UCSD-AML1 (cell line): ENCODE measurements at regions not wholly inside any gene's neighbourhood (a gene's known extent, or its start where the extent isn't known, plus 50 kb on each side); places are given as distances from the start of the nearest gene placed in this dataset.
A peak's percentile ranks its signal among the peaks of the same experiment; 100 is the strongest.

Experiments
- DNase-seq: peaks from one replicate; lab custom pipeline; 2025; ENCODE audit not compliant: unreplicated experiment; lab: John Stamatoyannopoulos, UW

DNA sequence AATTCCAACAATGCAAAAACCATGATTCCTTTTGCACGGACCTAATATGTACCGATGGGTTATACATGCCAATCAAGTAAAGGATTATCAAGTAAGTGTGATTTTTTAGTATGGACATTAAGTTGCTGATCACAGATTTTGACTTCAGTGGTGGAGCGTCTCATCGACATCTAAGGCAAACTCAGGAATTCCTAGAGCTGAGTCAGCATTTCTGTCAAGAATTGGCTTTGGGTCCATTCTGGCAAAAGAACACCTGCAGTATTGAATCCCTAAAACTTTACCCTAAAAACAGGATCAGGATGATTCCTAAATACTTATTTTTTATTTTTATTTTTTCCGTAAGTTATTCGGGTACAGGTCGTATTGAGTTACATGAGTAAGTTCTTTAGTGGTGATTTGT, 83.6 kb downstream of the HPGD start:
- no peak for DNase-seq

DNA sequence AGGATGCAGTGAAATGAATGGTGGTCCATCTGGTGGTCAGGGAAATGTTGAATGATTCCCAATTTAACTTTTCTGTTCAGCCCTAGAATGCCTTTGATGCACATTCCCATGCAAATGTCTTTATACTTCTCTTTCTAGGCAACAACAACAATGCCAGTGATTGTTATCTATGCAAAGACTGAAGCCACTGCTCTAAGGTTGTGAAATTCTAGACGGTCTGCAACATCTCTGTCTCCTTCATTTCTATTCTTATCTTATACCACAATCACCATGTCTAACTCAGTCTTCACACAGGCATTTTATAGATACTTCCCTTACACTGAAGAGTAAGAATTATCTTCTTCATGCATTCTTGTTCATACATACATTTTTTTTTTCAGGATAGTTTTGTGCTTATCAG, 84.5 kb downstream of the HPGD start:
- no peak for DNase-seq

DNA sequence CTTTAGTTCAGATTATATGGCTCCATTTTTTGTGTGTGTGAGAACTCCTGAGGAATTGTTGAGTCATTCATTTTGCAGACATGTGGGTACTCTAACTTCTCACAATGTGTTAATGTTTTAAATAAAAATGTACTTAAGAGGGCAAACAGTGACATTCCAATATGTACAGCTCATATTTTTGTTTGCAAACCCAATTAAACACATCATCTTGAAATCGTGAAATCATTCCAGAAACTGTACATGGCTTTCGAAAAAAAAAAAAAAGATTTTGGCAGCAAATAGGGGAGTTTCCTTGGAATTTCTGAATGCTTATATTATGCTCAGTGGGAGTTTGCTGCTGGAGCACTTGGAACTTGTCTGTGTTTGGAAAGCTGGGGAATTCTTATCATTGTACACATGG, 85.0 kb downstream of the HPGD start:
- no peak for DNase-seq

DNA sequence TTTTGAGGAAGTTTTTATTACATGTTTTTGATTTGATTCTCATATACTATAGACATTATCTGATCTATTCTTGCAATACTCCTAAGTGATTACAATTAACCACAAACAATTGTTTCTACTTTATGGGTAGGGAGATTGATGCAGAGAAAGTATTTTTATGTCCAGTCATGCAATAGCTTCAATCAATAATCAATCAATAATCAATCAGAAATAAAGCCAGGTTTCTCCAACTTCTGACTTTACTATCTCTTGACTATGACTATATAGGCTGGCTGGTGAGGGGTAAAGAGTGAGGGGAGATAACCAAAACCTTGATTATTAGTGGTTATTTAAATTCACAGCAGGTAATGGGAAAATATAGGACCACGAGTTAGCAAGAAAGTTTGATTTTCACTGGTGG, 85.9 kb downstream of the HPGD start:
- DNase-seq: no peak

DNA sequence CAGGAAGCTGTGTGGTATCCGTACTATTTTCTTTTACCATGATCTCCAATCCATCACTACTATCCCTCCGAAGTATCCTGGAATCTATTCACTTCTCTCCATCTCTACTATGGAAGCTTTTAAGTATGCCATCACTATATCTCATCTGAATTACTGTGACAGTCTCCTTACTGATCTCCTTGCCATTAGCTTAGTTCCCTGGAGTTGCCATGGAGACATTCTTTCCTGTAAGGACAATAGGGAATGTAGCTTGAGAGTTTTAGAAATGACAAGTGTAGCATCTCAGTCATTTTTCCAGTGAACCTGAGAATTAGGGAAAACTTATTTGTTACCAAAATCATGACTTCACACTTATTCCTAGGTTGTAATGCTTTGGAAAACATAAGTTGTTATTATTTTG, 86.3 kb downstream of the HPGD start:
- DNase-seq: no peak

DNA sequence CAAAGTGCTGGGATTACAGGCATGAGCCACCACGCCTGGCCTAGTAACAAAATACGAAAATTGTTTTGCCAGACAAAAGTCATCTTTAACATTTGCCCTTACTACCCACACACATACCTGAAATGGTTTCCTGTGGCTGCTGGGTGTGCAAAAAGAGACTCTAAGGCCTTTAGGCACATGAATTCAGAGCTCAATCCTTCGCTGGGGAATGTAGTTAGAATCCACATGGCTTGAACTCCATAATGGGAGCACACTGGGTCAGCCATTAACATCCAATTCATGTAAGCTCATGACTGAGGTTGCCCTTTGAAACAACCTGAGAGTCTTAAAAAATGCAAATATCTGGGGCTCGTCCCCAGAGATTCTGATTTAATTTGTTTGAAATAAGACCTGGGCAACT, 87.8 kb downstream of the HPGD start:
- DNase-seq: no peak

DNA sequence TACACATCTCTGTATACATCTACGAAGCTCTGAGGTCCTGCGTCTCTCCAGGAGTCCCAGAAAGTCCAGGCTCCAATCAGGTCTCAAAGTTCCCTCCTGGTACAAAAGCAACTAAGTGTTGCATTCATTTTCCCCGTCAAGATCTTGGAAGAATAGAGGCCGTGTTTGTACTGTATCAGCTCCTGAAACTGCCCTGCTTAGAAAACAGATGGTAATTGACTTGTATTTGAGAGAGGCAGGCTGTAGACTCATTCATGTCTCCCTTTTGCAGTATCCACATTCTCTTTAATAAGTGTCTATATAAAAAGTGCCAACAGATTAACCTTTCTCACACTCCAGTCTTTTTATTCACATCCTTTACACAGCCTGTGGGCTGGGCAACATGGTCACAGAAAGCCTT, 91.7 kb downstream of the HPGD start:
- no peak for DNase-seq

DNA sequence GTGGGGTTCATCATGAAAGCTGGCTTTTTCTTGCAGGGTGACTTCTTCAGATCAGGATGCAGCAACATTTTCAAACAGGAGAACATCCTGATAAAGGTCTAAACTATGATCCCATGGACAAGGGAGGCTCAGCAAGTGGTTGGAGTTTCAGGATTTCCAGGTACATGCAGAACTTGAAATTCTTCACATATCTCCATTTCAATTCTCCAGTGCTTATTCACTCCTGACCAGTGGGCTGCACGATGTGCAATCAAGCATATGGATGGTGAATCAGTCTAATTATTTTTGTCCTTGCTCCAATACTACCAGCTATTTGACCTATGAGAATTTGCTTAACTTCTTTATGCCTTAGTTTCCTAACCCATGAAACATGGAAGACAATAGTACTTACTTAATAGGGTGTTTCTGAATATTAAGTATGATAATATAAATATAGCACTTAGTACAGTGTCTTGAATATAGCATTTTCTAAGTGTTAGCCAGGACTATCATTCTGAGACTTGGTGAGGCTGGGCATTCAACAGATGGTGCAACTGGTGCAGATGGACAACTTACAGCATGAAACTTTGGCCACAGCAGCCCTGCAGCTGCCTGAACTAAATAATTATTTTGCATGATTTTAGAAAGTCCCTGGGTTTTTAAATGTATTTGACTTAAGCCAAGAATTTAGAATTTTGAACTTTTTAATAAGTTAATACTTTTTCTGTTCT, 92.4 kb downstream of the HPGD start:
- no peak for DNase-seq

DNA sequence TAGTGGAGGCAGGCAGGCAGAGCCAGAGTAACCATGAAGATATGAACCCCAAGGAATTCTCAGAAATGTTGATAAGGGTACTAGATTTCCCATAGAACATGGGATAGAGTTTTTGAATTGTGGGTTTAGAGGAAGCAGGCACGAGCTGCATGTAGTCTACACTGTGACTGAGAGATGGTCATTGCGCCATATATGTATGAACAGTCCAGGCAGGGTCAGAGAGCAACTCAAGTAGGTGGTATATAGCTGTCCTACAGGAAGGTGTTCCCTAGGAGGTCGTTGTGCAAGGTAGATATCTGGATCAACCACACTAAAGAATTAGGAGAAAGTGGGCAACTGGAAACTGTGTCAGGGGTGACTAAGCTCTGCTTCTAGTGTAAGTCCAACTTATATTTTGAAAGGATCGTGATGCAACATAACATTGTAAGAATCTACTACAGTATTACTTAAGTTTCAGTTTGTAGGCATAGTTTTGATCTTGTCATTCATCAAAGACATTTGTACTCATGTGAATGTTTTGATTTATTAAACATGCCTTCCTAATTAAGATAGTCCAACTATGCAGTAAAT, 94.6 kb downstream of the HPGD start:
- DNase-seq: no peak

DNA sequence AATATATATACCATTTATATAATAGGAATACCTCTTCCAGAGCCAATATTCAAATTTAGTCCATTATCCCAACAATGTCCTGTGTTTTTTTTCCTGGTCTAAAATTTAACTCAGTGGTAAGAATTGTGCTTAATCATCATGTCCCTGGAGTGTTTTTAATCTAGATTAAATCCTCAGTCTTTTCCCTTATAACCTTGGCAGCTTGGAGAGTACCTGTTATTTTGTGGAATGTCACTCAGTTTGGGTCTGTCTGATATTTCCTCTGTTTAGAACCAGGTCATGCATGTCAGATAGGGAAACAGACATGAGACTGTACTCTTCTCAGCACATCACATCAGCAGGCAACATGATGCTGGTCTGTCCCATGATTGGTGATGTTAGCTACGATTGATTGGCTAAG, 96.6 kb downstream of the HPGD start:
- no peak for DNase-seq

DNA sequence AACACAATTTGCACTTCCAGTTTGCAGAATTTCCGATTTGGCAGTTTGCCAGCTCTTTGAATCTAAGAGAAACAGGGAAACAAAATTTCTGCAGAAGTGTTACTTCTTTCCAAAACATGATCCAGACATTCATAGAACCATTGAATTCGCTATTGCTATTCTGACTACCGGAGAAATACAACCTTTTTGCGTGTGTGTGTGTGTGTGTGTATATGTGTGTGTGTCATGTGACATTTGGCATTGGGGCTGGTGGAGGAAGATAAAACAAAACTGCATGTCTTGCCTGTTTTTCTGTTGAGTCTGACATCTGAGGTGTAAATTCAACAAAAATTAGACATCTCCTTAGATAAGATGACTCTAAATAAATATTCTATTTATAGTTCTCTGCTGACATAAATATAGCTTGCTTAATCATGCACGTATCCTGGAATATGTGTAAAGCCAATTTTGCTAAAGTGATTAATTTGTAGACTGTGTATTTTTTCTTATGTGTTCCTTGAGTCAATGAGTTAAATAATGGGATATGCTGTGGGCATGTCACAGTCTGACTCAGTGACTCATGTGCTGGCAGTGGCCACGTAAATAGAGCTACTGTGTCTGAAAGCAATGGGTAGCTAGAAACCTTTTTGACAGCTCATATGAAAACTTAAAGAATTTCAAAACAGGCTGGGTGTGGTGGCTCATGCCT, 98.9 kb downstream of the HPGD start:
- peak; percentile 22 for DNase-seq

DNA sequence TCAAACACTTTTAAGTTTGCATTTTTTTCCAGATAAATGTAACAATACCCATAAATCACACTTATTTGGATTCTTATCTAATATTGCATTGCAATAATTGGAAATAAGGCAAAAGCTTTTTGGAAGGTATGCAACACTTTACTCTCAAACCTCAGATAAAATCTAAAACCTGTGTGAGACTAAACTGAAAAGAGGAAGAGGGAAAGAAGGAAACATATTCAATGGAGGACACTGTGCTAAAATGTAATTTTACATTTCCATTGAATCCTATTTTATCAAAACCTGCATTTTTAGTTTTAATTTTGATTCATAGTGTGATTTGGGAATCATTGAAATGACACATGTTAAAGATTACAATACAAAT, 99.4 kb downstream of the HPGD start:
- DNase-seq: no peak

DNA sequence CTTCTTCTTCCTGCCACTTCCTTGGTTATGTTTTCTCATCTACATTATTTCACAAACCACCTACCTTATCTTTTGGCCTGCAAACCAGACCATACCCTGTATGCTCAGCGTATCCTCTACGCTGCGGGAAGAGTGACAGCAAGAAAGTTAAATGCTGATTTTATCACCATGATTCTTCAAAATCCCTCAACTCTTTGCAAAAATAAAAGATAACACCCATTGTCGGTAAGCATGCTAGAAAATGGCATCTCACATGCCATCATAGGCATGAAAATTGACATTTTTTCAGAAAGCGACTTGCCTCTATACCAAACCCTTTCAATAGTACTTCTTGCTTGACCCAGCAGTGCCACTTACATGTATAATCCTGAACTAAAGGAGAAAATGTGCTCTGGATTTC, 102.0 kb downstream of the HPGD start:
- DNase-seq: peak; percentile 24

DNA sequence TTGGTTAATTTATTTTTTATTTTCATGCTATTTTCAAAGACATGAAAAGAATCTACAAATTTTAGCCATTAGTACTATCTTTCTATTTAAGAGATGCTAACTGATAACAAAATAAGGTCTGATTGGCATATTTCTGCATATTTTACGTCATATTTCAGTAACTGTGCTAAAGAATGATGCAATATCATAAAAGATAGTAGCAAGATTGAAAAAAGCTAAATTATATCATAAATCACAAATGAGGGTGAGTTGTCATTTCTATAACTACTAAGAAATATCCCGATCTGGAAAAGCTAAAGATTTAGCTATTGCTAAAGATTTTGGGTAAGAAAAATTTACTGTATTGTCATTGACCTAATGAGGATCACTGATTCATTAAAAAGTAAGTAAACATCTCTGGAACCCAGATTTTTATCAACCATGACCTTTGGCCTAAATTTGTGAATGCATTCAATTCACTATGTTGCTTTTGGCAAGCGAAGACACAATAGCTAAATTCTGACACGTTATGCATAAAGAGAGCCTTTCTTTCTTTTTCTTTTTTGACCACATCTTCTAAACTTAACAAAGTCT, 103.6 kb downstream of the HPGD start:
- DNase-seq: no peak

DNA sequence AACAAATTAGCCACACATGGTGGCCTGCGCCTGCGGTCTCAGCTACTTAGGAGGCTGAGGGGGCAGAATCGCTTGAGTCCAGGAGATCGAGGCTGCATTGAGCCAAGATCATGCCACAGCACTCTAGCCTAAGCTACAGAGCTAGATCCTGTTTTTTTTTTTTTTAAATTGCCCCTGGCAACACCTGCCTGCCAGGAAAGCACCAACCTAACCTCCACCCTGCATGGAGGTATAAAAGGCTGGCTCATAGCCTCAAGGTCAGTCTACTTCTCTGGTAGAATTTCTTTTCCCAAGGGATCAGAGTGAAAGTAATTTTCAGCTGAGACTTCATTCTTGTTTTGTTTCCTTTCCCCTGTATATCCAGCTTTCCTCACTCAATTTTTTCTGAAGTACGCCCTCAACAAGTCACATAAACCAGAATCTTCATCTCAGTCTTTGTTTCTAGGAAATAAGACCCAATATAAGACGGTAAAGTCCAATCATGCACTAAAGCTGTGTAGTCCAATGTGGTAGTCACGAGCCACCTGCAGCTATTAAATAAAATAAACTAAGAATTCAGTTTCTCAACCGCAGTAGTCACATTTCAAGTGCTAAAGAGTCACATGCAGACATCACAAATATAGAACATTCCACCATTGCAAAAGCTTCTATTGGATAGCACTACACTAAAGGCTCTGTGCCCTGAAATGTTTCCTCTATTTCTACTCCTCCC, 113.3 kb downstream of the HPGD start:
- DNase-seq: no peak

DNA sequence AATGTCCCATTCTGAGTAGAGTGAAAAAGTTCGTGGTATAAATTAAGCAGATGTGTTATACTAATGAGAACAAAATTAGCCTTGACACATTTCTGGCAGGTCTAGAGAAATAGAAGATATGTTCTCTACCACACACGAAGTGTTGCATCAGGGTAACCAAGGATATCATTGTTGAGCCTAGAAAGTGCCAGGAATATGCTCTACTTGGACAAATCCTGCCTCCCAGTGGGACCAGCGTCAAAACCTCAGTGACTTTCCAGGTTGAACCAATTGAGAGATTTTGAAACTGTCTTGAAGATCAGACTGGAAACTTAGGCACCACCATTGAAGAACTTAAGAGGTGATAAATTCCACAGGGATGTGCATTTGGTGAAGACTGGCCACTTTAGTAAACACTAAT, 115.9 kb downstream of the HPGD start:
- DNase-seq: no peak

DNA sequence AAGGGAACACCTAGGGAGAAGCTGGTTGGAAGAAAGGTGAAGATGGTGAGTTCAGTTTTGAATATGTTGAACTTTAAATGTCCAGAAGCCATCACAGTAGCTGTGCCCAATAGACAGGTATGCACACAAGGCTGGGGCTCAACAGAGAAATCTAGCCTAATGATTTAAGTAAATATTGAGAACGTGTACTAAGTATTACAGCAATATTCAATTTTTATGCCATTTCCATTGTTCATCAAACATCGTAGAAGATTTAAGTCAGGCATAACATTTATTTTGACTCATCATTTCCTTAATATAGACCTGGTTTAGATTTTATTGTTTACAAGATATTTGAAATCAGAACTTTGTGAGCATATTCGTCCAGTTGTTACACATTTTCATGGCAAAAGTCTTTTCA, 116.4 kb downstream of the HPGD start:
- DNase-seq: no peak

DNA sequence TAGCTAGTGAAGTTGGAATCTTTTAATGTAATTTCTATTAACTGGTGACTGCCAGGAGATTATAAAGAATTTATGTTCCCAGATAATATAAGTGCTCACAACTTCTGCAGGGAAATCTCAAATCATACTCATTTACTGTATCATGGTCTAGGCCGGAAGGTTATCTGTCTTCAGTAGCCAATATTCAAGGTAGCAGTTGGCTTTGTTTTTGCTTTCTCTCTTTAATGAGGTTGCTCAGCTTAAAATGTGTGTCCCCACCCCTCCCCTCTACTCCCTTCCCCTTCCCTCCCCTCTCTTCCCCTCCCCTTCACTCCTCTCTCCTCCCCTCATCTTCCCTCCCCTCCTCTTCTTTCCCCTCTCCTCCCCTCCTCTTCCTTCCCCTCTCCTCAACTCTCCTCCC, 117.6 kb downstream of the HPGD start:
- DNase-seq: no peak

DNA sequence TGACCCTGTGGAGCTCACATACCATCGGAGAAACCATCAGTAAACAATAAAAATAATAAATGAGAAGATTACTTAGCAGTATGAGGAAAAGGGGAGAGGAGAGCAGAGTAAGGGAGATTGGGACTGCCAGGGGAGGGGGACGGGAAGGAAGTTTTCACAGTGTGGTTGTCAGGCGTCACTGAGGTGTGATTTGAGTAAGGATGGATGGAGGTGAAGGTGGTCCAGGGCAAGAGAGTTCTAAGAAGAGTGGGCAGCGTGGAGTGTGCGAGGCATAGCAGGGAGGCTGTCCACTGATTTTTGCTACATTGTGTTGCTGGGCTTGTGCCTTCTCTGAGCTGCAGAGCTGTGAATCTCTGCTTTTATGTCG, 119.1 kb downstream of the HPGD start:
- DNase-seq: no peak

DNA sequence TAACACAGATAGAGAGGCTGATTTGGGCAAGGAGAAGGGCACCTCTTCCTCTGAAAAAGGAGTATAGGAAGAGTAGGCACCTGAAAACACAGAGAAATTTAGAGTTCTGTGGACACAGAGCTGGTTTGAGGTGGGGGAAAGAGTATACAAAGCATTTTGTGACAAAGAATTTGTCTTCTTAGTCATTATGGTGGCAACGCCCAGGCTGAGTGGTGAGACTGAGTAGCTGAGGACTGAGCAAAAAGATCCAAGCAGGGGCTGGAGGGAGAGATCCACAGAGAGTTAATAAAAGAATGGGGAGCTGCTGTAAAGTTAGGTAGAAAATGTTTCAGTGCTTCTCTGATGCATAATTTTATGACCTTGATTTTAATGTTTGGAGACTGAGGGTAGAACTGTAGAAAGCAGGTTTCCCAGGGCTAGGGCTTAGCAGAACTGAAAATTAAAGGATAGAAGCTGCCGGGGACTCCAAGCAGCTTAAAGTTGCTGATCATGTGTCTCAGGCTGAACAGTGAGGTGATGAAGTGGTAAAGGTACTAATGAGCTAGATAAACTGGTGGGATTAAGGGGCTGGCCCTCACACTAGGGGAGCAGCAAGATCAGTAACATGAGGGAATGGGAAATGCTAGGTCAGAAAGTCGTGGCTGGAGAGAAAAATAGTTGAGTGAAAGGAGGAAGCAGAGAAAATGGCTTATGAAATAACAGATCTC, 118.9 kb downstream of the CEP44 start:
- no peak for DNase-seq

DNA sequence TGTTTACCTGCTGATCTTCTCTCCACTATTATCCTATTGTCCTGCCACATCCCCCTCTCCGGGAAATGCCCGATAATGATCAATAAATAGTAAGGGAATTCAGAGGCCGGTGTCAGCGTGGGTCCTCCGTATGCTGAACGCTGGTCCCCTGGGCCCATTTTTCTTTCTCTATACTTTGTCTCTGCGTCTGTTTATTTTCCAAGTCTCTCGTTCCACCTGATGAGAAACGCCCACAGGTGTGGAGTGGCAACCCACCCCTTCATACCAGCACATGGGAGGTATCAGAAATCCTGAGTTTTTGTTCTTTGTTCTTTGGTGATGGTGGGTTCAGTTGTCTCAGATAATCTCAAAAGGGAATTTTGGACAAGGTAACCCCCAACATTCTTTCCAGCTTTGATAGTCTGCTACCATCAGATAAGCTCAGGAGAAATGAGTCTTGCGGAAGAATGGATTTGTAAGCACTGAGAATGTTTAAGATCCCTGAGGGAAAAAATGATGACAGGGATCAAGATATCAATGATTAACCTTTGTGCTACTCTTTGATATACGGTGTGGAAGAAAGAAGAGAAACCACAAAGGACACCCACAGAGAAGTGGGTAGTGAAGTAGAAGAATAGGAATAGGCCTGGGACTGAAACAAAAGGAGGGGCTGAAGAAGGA, 117.9 kb downstream of the CEP44 start:
- no peak for DNase-seq
